Activated B cell treated with CpG ODN at 0.5 μM for 24 hours (primary cell): ENCODE measurements at regions not wholly inside any gene's neighbourhood (a gene's known extent, or its start where the extent isn't known, plus 50 kb on each side); places are given as distances from the start of the nearest gene placed in this dataset.

Source experiments
- ATAC-seq: fragments of 200-7000 bp; cut with Tn5 transposase; one replicate; pipeline ENCODE4 v1.10.0; 2021; ENCODE audit warnings: low read depth, mild to moderate bottlenecking, moderate library complexity
- CTCF ChIA-PET: fragments of 350-600 bp; sonication (Branson Sonifier 250); formaldehyde crosslinking; loops from one replicate; lab custom pipeline; 2021; ENCODE audit warnings: antibody characterized with exemption; lab: Charles Lee
- POLR2A ChIA-PET: fragments of 350-600 bp; sonication (Branson Sonifier 250); formaldehyde crosslinking; loops from one replicate; lab custom pipeline; 2021; ENCODE audit warnings: antibody characterized with exemption; lab: Charles Lee
- DNase-seq: peaks from one replicate; pipeline ENCODE4 v3.0.0; 2022
- H3K27ac Mint-ChIP-seq: one replicate; pipeline ENCODE4 v1.8.0; 2020; ENCODE audit warnings: mixed read lengths
- H3K27me3 Mint-ChIP-seq: one replicate; pipeline ENCODE4 v1.8.0; 2021; ENCODE audit warnings: mixed read lengths
- H3K36me3 Mint-ChIP-seq: one replicate; pipeline ENCODE4 v1.8.0; 2021; ENCODE audit warnings: low read depth, mixed read lengths
- H3K4me1 Mint-ChIP-seq: one replicate; pipeline ENCODE4 v1.8.0; 2021; ENCODE audit warnings: mixed read lengths
- H3K4me3 Mint-ChIP-seq: one replicate; pipeline ENCODE4 v1.8.0; 2020; ENCODE audit warnings: mild to moderate bottlenecking, mixed read lengths
- H3K9me3 Mint-ChIP-seq: one replicate; pipeline ENCODE4 v1.8.0; 2020; ENCODE audit warnings: mixed read lengths
- intact Hi-C: fragments of 100-400 bp; cut with micrococcal nuclease; formaldehyde crosslinking; loops from one replicate; pipeline ENCODE4 v1.15.1; 2024
- TF ChIP-seq, protein P1 (sequence below): fragments of 200-600 bp; IDR thresholded peaks from one replicate; pipeline ENCODE4 v1.8.0; 2022; ENCODE audit warnings: antibody characterized with exemption, mild to moderate bottlenecking

DNA sequence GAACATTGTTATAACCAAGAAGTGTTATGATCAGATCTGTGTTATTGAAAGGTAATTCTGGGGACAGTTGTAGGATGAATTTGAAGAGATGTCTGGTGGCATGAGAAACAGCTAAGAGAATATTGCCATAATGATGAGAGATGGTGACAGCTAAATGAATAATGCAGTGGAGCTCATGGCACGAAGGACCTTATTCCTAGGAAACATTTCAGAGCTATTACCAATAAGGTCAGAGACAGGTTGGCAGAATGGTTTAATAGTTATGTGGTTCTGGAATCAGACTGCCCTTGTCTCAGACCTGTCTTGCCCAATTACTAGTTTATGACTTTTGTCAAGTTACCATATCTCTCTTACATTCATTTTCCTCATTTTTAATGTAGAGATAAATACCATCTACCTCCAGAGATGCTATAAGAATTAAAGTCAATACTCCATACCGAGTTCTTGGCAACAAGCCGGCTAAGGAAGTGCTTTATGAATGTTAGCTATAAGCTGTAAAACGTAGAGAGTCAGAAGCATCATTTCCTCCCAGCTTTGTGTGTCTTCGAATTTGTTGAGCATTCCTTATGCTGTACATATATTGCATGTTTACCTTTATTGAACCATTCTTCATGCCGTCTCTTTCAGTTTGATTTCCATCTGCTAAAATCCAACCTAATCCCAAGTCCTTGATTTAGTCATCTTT, 73.6 kb upstream of the COL5A2 start:
- ChIA-PET POLR2A (no interaction called here), CTCF (no interaction called here)
- intact Hi-C loops: no loop called here
- TF ChIP-seq, protein P1, sequence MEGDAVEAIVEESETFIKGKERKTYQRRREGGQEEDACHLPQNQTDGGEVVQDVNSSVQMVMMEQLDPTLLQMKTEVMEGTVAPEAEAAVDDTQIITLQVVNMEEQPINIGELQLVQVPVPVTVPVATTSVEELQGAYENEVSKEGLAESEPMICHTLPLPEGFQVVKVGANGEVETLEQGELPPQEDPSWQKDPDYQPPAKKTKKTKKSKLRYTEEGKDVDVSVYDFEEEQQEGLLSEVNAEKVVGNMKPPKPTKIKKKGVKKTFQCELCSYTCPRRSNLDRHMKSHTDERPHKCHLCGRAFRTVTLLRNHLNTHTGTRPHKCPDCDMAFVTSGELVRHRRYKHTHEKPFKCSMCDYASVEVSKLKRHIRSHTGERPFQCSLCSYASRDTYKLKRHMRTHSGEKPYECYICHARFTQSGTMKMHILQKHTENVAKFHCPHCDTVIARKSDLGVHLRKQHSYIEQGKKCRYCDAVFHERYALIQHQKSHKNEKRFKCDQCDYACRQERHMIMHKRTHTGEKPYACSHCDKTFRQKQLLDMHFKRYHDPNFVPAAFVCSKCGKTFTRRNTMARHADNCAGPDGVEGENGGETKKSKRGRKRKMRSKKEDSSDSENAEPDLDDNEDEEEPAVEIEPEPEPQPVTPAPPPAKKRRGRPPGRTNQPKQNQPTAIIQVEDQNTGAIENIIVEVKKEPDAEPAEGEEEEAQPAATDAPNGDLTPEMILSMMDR: no peak
- Mint-ChIP-seq H3K4me3 (no peak overlapping the region), H3K9me3 (no peaks in the 10 kb centered on the region), H3K27ac (no peak overlapping the region), H3K36me3 (no peaks in the 10 kb centered on the region), H3K27me3 (no peaks in the 10 kb centered on the region), H3K4me1 (no peaks in the 10 kb centered on the region)
- DNase-seq (no peak), ATAC-seq (no peak)

DNA sequence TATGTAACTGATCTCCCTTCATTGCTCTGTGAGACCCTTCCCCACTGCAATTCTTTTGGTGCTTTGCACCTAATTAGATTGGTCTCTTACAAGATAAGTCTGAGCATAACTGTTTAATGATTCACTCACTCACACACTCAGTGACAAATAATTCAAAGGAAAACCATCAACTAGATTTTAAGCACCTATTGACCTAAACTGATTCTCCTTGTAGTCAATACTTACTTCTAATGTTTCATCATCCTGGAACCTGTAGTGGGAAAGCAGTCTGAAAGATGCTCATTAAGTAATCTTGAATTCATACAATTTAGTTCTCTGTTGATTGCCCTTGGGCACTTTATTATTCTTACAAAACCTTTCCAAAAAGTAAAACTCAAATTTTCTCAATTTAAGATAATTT, 74.3 kb upstream of the COL5A2 start:
- ChIA-PET POLR2A (no interaction called here), CTCF (no interaction called here)
- Mint-ChIP-seq H3K9me3 (no peaks in the 10 kb centered on the region), H3K4me1 (no peaks in the 10 kb centered on the region), H3K27me3 (no peaks in the 10 kb centered on the region), H3K27ac (no peak overlapping the region), H3K4me3 (no peak overlapping the region), H3K36me3 (no peaks in the 10 kb centered on the region)
- DNase-seq: no peak
- ATAC-seq: no peak
- intact Hi-C loops: no loop called here
- TF ChIP-seq, protein P1: no peak

DNA sequence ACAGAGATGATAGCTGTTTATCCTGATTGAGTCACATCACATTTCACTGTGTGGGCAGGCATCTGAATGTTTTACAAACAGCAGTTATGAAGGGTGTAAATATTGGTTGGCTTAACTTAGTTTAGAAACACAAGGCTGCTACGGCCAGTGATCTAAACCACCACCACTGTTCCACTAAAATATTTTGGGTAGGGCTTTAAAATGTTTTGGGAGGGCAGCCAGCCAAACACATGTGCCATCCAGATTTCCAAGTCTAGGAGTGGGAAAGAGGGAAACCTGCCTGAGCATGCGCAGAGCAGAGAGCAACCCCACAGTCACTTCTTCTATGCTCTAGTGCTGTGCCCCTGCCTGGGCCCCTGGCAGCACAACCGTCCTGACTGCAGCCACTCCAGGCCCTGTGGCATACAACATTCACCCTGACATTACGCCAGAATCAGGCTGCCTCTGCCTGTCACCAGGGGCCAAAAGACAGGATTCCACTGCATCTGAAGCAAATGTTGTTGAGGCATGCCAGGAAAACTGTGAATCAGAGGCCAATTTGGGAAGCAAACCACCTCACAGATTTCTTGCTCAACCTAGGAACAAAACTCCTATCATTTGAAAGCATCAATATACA, 74.8 kb upstream of the COL5A2 start:
- Mint-ChIP-seq H3K27ac (no peak overlapping the region), H3K4me3 (no peak overlapping the region), H3K36me3 (no peaks in the 10 kb centered on the region), H3K9me3 (no peaks in the 10 kb centered on the region), H3K27me3 (no peaks in the 10 kb centered on the region), H3K4me1 (no peaks in the 10 kb centered on the region)
- intact Hi-C loops: no loop called here
- ATAC-seq (no peak), DNase-seq (no peak)
- CTCF ChIA-PET: no interaction called here
- TF ChIP-seq, protein P1: no peak
- POLR2A ChIA-PET: no interaction called here

DNA sequence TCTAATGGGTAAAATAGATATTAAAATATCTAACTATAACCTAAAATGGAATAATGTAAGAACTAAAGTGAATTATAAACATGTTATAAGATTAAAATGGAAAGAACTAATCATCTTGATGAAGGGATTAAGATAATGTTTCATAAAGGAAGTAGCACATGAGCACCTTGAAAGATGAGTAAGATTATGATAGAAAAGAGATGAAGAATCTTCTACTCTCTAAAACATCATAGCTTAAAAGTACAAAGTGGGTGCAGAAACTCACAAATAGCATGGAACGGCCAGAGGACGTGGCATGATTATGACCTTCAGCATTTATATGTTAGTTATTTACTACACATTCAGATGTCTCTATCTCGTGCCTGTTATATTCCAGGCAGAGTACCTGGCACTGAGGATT, 76.2 kb upstream of the COL5A2 start:
- CTCF ChIA-PET: no interaction called here
- POLR2A ChIA-PET: no interaction called here
- no peak for DNase-seq
- Mint-ChIP-seq H3K27ac (no peak overlapping the region), H3K9me3 (no peaks in the 10 kb centered on the region), H3K4me3 (no peak overlapping the region), H3K36me3 (no peaks in the 10 kb centered on the region), H3K27me3 (no peaks in the 10 kb centered on the region), H3K4me1 (no peaks in the 10 kb centered on the region)
- no peak for ATAC-seq
- intact Hi-C loops: no loop called here
- TF ChIP-seq, protein P1: no peak

DNA sequence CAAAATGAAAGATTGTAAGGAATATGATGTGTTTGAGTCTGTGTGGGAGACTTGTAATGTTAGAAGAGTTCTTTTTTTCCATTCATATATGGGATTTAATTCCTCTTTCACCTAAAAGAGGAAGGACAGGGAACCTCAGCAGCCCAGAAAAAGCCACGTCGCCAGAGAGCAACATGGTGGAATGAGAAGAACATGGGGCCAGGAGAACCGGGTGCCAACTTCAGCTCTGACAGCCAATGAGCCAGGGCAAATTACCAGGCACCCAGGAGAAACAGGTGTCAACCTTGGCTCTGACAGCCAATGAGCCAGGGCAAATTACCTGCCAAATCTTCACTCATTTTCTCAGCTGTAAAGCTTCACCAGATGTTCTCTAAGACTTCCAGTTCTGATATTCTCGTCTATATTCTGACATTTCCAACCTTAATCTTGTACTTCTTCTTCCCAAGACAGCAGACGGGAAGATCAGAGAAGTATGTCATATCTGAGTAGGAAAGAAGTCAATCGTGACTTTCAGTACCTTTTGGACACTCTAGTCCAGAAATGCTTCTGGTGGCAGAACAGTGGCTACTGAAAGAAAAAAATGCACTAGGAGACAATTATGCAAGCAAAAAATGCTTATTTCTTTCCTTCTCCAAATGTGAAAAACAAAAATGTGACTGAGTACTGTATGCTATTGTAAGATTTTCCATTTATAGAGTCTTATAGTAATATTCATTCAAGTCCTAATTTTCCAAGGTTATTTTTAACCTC, 79.2 kb upstream of the COL5A2 start:
- Mint-ChIP-seq H3K27me3 (no peaks in the 10 kb centered on the region), H3K9me3 (no peaks in the 10 kb centered on the region), H3K4me1 (no peaks in the 10 kb centered on the region), H3K36me3 (no peaks in the 10 kb centered on the region), H3K4me3 (no peak overlapping the region), H3K27ac (no peak overlapping the region)
- POLR2A ChIA-PET: no interaction called here
- intact Hi-C loops: no loop called here
- CTCF ChIA-PET: no interaction called here
- ATAC-seq (no peak), DNase-seq (no peak)
- TF ChIP-seq, protein P1: no peak
